ENCODE measurements at regions not wholly inside any gene's neighbourhood (a gene's known extent, or its start where the extent isn't known, plus 50 kb on each side); places are given as distances from the start of the nearest gene placed in this dataset.

DNA sequence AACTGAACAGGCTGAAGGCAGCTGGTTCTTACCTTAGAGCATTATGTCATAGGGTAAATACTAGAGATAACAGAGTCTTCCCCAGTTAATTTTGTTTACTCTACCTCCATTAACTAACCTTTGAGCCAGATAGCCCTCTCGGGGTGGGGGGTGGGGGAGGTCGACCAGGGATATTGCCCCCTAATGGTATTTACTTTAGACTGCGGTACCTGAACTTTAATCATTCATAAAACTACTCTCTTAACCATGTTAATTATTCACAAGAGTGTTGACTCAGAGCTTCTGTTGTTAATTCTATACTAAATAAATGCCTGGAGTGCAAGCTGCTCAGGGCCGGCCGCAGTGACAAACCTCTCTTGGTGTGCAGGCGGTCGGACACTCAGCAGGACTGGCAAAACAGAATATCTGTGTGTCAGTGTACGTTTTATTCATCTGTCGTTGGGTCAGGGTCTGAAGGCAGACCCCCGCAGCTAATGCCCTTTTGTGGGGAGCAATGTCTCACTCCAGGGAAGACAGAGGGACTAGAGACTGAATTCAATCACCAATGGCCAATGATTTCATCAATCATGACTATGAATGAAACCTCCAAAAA lies 152.4 kb upstream of the COL21A1 start (continued):
- TF ChIP-seq, protein P1, sequence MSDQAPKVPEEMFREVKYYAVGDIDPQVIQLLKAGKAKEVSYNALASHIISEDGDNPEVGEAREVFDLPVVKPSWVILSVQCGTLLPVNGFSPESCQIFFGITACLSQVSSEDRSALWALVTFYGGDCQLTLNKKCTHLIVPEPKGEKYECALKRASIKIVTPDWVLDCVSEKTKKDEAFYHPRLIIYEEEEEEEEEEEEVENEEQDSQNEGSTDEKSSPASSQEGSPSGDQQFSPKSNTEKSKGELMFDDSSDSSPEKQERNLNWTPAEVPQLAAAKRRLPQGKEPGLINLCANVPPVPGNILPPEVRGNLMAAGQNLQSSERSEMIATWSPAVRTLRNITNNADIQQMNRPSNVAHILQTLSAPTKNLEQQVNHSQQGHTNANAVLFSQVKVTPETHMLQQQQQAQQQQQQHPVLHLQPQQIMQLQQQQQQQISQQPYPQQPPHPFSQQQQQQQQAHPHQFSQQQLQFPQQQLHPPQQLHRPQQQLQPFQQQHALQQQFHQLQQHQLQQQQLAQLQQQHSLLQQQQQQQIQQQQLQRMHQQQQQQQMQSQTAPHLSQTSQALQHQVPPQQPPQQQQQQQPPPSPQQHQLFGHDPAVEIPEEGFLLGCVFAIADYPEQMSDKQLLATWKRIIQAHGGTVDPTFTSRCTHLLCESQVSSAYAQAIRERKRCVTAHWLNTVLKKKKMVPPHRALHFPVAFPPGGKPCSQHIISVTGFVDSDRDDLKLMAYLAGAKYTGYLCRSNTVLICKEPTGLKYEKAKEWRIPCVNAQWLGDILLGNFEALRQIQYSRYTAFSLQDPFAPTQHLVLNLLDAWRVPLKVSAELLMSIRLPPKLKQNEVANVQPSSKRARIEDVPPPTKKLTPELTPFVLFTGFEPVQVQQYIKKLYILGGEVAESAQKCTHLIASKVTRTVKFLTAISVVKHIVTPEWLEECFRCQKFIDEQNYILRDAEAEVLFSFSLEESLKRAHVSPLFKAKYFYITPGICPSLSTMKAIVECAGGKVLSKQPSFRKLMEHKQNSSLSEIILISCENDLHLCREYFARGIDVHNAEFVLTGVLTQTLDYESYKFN (CRISPR knock-in tag; conservative IDR thresholded peaks at IDR 0.05): peak; percentile 99
- peak; percentile 95 for TF ChIP-seq PPARG (CRISPR knock-in tag; conservative IDR thresholded peaks at IDR 0.05)
- TF ChIP-seq, protein P2, sequence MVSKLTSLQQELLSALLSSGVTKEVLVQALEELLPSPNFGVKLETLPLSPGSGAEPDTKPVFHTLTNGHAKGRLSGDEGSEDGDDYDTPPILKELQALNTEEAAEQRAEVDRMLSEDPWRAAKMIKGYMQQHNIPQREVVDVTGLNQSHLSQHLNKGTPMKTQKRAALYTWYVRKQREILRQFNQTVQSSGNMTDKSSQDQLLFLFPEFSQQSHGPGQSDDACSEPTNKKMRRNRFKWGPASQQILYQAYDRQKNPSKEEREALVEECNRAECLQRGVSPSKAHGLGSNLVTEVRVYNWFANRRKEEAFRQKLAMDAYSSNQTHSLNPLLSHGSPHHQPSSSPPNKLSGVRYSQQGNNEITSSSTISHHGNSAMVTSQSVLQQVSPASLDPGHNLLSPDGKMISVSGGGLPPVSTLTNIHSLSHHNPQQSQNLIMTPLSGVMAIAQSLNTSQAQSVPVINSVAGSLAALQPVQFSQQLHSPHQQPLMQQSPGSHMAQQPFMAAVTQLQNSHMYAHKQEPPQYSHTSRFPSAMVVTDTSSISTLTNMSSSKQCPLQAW (CRISPR knock-in tag; IDR thresholded peaks at IDR 0.05): peak; percentile 98
- TF ChIP-seq, protein P3, sequence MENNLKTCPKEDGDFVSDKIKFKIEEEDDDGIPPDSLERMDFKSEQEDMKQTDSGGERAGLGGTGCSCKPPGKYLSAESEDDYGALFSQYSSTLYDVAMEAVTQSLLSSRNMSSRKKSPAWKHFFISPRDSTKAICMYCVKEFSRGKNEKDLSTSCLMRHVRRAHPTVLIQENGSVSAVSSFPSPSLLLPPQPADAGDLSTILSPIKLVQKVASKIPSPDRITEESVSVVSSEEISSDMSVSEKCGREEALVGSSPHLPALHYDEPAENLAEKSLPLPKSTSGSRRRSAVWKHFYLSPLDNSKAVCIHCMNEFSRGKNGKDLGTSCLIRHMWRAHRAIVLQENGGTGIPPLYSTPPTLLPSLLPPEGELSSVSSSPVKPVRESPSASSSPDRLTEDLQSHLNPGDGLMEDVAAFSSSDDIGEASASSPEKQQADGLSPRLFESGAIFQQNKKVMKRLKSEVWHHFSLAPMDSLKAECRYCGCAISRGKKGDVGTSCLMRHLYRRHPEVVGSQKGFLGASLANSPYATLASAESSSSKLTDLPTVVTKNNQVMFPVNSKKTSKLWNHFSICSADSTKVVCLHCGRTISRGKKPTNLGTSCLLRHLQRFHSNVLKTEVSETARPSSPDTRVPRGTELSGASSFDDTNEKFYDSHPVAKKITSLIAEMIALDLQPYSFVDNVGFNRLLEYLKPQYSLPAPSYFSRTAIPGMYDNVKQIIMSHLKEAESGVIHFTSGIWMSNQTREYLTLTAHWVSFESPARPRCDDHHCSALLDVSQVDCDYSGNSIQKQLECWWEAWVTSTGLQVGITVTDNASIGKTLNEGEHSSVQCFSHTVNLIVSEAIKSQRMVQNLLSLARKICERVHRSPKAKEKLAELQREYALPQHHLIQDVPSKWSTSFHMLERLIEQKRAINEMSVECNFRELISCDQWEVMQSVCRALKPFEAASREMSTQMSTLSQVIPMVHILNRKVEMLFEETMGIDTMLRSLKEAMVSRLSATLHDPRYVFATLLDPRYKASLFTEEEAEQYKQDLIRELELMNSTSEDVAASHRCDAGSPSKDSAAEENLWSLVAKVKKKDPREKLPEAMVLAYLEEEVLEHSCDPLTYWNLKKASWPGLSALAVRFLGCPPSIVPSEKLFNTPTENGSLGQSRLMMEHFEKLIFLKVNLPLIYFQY (CRISPR knock-in tag; IDR thresholded peaks at IDR 0.05; ENCODE audit: borderline replicate concordance): peak; percentile 40; the same call in 1 of the 2 replicates
- TF ChIP-seq HOXD1 (CRISPR knock-in tag; IDR thresholded peaks at IDR 0.05): peak; percentile 89; the same call in 1 of the 2 replicates
- TF ChIP-seq ZNF180 (CRISPR knock-in tag; IDR thresholded peaks at IDR 0.05; ENCODE audit: borderline replicate concordance, low read depth): no peak
- TF ChIP-seq GTF2F1 (IDR thresholded peaks at IDR 0.05; ENCODE audit: low read length): no peak
- TF ChIP-seq MED13 (CRISPR knock-in tag; IDR thresholded peaks at IDR 0.05): peak; percentile 93; the same call in 1 of the 2 replicates
- peak; percentile 87 for TF ChIP-seq ZEB1 (IDR thresholded peaks at IDR 0.05; ENCODE audit: insufficient replicate concordance, low read depth)
- TF ChIP-seq, protein P4, sequence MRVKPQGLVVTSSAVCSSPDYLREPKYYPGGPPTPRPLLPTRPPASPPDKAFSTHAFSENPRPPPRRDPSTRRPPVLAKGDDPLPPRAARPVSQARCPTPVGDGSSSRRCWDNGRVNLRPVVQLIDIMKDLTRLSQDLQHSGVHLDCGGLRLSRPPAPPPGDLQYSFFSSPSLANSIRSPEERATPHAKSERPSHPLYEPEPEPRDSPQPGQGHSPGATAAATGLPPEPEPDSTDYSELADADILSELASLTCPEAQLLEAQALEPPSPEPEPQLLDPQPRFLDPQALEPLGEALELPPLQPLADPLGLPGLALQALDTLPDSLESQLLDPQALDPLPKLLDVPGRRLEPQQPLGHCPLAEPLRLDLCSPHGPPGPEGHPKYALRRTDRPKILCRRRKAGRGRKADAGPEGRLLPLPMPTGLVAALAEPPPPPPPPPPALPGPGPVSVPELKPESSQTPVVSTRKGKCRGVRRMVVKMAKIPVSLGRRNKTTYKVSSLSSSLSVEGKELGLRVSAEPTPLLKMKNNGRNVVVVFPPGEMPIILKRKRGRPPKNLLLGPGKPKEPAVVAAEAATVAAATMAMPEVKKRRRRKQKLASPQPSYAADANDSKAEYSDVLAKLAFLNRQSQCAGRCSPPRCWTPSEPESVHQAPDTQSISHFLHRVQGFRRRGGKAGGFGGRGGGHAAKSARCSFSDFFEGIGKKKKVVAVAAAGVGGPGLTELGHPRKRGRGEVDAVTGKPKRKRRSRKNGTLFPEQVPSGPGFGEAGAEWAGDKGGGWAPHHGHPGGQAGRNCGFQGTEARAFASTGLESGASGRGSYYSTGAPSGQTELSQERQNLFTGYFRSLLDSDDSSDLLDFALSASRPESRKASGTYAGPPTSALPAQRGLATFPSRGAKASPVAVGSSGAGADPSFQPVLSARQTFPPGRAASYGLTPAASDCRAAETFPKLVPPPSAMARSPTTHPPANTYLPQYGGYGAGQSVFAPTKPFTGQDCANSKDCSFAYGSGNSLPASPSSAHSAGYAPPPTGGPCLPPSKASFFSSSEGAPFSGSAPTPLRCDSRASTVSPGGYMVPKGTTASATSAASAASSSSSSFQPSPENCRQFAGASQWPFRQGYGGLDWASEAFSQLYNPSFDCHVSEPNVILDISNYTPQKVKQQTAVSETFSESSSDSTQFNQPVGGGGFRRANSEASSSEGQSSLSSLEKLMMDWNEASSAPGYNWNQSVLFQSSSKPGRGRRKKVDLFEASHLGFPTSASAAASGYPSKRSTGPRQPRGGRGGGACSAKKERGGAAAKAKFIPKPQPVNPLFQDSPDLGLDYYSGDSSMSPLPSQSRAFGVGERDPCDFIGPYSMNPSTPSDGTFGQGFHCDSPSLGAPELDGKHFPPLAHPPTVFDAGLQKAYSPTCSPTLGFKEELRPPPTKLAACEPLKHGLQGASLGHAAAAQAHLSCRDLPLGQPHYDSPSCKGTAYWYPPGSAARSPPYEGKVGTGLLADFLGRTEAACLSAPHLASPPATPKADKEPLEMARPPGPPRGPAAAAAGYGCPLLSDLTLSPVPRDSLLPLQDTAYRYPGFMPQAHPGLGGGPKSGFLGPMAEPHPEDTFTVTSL (CRISPR knock-in tag; IDR thresholded peaks at IDR 0.05; ENCODE audit: borderline replicate concordance): peak; percentile 88; the same call in 1 of the 2 replicates
- TF ChIP-seq PHF5A (CRISPR knock-in tag; IDR thresholded peaks at IDR 0.05; ENCODE audit: low read depth, unreplicated experiment): peak; percentile 58
- TF ChIP-seq ZNF441 (CRISPR knock-in tag; IDR thresholded peaks at IDR 0.05; ENCODE audit: borderline replicate concordance): 0 out of 2 replicates have a peak, but pooled peaks have one; percentile 14
- TF ChIP-seq TARDBP (CRISPR knock-in tag; IDR thresholded peaks at IDR 0.05): peak; percentile 77
- TF ChIP-seq MEIS2 (CRISPR knock-in tag; IDR thresholded peaks at IDR 0.05): peak; percentile 81
- TF ChIP-seq AKAP8 (CRISPR knock-in tag; IDR thresholded peaks at IDR 0.05): no peak

Measured in HepG2 (cell line).